HCEC 1CT (cell line): ENCODE measurements at regions not wholly inside any gene's neighbourhood (a gene's known extent, or its start where the extent isn't known, plus 50 kb on each side); places are given as distances from the start of the nearest gene placed in this dataset.

ENCODE experiments used
- DNase-seq: peaks from one replicate; pipeline ENCODE4 v3.0.0-alpha.2; 2017

DNA sequence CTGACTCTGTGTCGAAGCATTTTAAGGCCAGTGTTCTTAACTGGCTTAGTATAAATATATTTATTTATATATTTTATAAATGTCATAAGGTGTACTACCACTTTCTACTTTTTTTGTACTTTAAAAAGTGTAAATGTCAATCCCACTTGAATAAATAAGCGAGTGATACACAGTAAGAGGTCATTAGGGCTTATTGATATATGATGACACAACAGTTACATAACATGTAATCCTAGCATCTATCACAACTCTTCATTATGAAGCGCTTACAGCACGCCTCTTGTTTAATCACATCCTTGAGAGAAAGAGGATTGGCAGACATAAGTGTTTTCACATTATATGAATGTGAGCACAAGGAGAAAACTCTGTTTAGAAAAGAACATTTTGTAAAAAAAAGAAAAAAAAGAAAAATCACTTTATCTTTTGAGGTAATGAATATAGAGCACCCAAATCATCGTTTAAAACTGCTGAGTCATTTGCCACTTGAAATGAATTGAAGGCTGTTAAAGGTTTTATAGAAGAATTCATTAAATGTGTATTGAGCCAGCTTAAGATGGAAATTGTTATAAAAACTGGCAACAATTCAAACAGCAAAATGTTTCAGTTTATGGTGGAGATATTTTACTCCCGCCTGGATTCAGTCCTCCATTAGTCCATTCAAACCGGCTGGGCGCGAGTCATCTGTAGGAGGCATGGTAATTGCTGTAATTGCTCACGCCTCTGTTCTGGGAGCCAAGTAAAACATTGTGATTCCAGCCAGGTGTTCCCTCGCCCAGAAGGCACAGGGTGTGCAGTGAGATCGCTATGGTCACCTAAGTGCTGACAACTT lies 627.3 kb upstream of the KIRREL3 start:
- DNase-seq, result no peak

GRCh38 chr11:127627204-127627603 lies 626.6 kb upstream of the KIRREL3 start:
- DNase-seq, result no peak

DNA sequence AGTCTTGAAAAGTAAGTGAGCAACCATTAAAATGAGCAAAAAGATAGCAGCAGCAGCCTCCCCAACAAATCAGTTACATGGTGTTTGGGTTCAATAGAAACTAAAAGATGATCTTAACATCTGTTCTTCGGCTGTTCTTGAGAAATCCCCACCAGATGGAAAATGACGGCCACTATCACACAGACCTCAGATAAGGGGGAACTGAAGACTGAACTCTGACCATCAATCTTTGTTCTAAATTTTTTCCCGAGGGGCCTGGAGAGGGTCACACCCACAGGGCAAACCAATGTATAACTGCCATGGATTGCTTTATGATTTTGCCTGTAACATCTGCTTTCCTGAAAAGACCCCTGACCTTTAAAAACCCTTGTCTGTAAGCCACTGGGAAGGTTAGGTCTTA lies 624.8 kb upstream of the KIRREL3 start:
- no peak for DNase-seq

DNA sequence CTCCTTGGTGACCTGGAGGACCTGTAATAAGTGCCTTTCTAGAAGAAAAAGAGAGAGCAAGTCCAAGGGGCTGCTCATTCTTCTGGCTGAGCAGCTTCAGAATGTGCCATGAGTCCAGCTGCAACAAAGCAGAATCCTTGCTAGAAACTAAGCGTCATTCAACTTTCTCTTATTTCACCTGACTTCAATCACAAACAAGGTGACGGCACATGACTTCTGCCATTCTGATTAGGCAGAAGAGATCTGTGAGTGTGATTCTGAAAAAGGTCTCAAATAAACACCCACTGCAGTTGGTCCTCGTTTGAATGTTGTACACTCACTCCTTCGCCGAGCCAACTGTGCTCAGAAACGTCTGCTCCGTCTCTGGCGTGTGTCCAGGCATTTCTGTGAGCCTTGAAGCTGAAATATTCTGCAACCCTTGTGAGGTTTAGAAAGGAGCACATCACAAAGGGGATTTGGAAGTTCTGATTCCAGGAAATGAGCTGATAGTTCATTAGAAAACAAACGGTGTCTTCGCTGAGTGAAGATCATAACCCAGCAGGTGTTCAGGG lies 623.8 kb upstream of the KIRREL3 start:
- DNase-seq, result no peak

DNA sequence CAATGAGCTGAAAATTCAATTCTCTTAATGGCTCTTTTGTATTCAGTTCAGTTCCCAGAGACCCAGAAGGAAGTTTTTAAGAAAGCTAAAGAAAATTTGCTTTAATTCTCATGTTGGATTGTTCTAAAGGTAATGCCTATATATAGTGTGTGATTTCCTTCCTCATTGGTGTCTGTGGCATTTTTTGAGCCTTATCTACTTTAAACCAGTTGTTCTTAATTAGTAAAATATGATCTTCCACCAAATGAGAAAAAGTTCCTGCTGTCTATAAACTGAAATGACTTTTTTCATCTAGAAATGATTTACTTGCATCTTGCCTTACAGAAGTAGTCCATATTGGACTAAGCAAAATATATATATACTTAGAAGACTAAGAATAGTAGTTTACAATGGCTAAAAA lies 622.1 kb upstream of the KIRREL3 start:
- DNase-seq, result no peak

GRCh38 chr11:127620671-127621070 lies 620.1 kb upstream of the KIRREL3 start:
- peak; percentile 30 for DNase-seq

GRCh38 chr11:127619946-127620345 lies 619.4 kb upstream of the KIRREL3 start:
- no peak for DNase-seq

- DNase-seq, result no peak
These were observed 618.2 kb upstream of the KIRREL3 start for GRCh38 chr11:127618721-127619120.

- no peak for DNase-seq
These were observed 615.6 kb upstream of the KIRREL3 start for GRCh38 chr11:127616158-127616557.

GRCh38 chr11:127612607-127613006 lies 612.0 kb upstream of the KIRREL3 start:
- DNase-seq, result no peak

DNA sequence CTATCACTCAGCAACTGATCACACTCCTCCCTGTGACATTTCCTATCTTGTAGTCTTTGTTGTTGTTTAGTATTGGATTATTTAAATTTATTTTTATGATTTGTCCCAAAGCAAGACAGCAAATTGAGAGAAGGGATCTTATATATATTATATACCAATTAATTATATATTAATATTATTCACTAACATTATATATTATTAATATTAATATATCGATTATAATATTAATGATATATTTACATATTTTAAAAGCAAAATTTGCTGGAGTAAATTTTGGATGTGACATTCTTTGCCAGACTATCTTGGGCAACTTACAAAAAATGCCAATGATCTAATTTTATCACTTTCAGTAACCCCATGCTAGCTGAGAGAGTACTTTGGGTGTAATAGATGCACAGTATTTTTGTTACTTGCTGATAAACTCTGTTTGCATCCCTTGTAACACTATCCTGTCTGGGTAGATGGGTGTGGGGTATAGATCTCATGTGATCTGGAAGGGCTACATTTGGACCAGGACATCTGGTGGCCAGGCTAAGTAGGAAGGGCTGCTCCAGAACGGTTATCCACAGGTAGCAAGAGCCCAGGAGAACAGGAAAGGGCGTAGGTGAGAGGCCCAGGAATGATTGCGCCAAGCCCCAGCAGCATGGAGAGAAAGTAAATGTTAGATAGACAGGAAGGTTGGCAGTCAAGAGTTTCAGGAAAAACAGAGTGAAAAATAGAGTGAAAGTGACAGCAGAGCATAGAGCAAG lies 608.6 kb upstream of the KIRREL3 start:
- DNase-seq, result no peak

GRCh38 chr11:127607487-127608085 lies 607.0 kb upstream of the KIRREL3 start:
- no peak for DNase-seq

- DNase-seq, result no peak
These were observed 601.0 kb upstream of the KIRREL3 start for GRCh38 chr11:127601578-127601977.

DNA sequence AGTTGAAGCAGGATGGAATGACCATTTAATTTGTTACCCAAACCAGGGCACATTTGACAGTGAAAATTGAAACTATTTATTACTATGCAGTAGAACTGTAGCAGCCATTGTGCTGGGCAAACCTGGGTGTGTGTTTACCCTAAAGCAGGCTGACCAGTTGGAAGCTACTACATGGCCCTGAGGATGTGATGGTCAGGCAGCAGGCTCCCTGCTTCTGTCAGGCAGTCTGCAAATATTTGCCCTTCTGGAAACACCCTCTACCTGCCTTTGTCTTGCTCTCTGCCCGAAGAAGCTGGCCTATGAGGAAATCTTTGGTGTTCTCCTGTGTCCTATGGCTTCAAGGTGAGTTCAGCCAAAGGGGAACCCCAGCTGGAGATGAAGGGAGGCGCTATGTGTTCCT lies 600.1 kb upstream of the KIRREL3 start:
- DNase-seq, result no peak

- no peak for DNase-seq
These were observed 597.9 kb upstream of the KIRREL3 start for GRCh38 chr11:127598476-127598875.

- no peak for DNase-seq
These were observed 595.9 kb upstream of the KIRREL3 start for GRCh38 chr11:127596433-127596832.

DNA sequence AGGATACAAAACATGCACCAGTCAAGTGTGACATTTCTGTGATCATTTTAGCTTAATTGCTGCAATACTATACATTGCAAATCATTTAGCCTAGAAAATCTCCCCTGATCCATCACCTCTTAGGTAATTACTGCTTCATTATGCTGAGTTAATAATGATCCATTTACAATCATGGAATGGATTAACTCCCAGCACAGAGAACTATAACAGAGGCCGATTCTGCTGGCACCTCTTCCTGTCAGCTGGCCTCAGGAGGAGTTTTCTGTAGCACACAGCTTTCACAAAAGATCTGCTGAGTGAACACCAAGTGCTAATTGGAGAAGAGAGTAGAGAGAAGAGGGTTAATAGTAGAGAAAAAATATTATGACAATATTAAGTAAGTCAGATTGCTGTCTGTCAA lies 591.8 kb upstream of the KIRREL3 start:
- no peak for DNase-seq

DNA sequence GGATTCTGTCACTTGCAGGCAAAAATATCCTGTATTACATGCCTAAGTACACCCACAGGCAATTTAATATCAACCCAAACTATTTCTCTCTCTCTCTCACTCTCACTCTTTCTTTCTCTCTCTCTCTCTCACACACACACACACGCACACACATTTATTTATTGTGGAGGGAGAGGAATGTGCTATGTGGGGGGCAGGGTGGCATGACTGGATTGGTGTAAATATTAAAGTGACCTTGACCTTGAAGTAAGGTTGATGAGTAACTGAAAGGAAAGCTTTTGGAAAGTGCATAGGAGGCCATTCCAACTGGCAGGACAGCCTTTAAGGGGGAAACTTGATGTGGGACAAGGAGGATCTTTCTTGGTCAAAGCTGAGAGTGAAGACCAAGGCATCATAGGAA lies 589.7 kb upstream of the KIRREL3 start:
- no peak for DNase-seq

DNA sequence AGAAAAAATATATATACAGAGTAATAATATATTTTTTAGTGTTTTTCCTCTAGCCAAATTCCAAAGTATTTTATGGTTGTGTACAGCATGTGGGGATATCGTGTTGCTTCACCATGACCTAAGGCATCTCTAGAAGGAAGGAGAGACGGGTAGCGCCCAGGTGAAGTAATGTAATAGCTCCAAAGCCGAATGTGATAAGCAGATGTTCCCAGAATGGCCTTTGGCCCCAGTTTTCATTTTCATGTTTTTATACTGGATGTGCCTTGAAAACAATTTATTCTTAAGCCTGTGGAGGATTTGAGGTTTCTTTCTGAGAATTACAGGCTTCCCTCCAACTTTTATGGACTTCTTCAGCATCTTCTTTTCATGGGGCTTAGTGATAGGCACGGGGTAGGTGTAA lies 587.9 kb upstream of the KIRREL3 start:
- DNase-seq, result no peak

DNA sequence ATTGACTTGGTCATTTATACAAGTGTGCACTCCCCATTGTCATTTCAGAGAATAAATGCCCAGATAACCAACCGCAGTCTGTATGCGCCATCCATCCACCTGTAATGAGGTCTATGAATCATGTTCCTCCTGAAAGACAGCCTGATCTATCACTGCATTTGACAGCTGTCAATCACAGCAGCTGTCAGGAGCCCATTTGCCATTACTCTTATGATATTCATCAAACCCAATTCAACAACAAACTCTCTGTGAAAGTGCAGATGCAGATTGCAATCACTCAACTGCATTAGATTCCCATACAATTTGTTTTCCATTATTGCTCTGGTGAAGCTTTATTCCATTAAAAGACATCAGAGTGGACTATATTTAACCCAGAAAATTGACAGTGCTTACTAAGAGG lies 586.9 kb upstream of the KIRREL3 start:
- no peak for DNase-seq

DNA sequence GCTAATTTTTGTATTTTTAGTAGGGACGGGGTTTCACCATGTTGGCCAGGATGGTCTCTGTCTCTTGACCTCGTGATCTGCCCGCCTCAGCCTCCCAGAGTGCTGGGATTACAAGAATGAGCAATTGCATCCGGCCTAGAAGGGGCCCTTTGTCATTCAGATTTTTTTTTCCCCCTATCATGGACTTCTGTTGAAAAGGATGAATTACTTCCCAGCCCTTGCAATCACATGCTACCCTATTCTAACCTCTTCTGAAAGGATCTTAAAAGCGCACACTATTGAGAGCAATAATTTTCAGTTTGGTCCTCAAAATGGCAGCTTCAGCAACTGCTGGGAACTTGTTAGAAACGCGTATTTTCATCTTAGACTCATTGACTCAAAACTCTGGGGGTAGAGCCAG lies 575.6 kb upstream of the KIRREL3 start:
- no peak for DNase-seq

- no peak for DNase-seq
These were observed 573.9 kb upstream of the KIRREL3 start for GRCh38 chr11:127574478-127574877.

GRCh38 chr11:127568891-127569290 lies 568.3 kb upstream of the KIRREL3 start:
- DNase-seq, result no peak
